Neural cell (in vitro differentiated cells): ENCODE measurements at regions not wholly inside any gene's neighbourhood (a gene's known extent, or its start where the extent isn't known, plus 50 kb on each side); places are given as distances from the start of the nearest gene placed in this dataset.

ENCODE experiments used
- EZH2 ChIP-seq: fragments of 200-600, 300-800 bp; shearing (Covaris generic), sonication (generic); IDR thresholded peaks from 2 replicates; pipeline ENCODE4 v1.6.1; 2014; ENCODE audit warnings: antibody characterized with exemption, low read length, borderline replicate concordance, mild to moderate bottlenecking; ENCODE audit not compliant: insufficient read depth, poor library complexity, severe bottlenecking
- POLR2AphosphoS5 ChIP-seq: IDR thresholded peaks from 2 replicates; pipeline ENCODE4 v1.6.1; 2012
- RAD21 ChIP-seq: fragments of 450-650 bp; conservative IDR thresholded peaks from 2 replicates; pipeline ENCODE4 v1.6.1; 2014; ENCODE audit warnings: antibody characterized with exemption, mild to moderate bottlenecking, moderate library complexity
- TF ChIP-seq, protein P1 (sequence below): fragments of 450-650 bp; IDR thresholded peaks from 2 replicates; pipeline ENCODE4 v1.5.1; 2014; ENCODE audit warnings: antibody characterized with exemption, mild to moderate bottlenecking, moderate library complexity; ENCODE audit not compliant: poor library complexity, severe bottlenecking
- TF ChIP-seq, protein P2 (sequence below): IDR thresholded peaks from 2 replicates; pipeline ENCODE4 v1.6.1; 2012; ENCODE audit warnings: borderline replicate concordance

GRCh38 chr11:91366816-91367215 lies 857.8 kb upstream of the FAT3 start:
- TF ChIP-seq, protein P1, sequence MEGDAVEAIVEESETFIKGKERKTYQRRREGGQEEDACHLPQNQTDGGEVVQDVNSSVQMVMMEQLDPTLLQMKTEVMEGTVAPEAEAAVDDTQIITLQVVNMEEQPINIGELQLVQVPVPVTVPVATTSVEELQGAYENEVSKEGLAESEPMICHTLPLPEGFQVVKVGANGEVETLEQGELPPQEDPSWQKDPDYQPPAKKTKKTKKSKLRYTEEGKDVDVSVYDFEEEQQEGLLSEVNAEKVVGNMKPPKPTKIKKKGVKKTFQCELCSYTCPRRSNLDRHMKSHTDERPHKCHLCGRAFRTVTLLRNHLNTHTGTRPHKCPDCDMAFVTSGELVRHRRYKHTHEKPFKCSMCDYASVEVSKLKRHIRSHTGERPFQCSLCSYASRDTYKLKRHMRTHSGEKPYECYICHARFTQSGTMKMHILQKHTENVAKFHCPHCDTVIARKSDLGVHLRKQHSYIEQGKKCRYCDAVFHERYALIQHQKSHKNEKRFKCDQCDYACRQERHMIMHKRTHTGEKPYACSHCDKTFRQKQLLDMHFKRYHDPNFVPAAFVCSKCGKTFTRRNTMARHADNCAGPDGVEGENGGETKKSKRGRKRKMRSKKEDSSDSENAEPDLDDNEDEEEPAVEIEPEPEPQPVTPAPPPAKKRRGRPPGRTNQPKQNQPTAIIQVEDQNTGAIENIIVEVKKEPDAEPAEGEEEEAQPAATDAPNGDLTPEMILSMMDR: no peak
- TF ChIP-seq EZH2 (no peak), POLR2AphosphoS5 (no peak), RAD21 (no peak)
- TF ChIP-seq, protein P2, sequence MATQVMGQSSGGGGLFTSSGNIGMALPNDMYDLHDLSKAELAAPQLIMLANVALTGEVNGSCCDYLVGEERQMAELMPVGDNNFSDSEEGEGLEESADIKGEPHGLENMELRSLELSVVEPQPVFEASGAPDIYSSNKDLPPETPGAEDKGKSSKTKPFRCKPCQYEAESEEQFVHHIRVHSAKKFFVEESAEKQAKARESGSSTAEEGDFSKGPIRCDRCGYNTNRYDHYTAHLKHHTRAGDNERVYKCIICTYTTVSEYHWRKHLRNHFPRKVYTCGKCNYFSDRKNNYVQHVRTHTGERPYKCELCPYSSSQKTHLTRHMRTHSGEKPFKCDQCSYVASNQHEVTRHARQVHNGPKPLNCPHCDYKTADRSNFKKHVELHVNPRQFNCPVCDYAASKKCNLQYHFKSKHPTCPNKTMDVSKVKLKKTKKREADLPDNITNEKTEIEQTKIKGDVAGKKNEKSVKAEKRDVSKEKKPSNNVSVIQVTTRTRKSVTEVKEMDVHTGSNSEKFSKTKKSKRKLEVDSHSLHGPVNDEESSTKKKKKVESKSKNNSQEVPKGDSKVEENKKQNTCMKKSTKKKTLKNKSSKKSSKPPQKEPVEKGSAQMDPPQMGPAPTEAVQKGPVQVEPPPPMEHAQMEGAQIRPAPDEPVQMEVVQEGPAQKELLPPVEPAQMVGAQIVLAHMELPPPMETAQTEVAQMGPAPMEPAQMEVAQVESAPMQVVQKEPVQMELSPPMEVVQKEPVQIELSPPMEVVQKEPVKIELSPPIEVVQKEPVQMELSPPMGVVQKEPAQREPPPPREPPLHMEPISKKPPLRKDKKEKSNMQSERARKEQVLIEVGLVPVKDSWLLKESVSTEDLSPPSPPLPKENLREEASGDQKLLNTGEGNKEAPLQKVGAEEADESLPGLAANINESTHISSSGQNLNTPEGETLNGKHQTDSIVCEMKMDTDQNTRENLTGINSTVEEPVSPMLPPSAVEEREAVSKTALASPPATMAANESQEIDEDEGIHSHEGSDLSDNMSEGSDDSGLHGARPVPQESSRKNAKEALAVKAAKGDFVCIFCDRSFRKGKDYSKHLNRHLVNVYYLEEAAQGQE: no peak
